ENCODE measurements at regions not wholly inside any gene's neighbourhood (a gene's known extent, or its start where the extent isn't known, plus 50 kb on each side); places are given as distances from the start of the nearest gene placed in this dataset.

DNA sequence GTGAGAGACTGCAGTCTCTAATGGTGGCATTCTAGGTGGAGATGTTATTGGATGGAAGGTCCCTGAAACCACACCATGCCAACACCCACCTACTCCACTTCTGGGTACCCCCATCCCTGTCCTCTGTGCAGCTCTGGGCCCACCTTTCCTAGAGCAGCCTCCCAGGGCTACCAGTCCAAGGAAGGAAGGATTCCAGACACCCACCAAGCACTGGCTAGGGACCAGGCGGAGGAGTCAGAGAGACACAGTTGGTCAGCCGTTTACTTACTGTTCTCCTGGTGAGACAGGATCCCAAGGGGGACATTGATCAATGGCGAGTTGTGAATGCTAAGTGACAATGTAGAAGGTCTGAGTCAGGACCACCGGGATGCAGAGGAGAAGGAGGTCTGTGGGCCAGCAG lies 151.6 kb downstream of the TTC32 start (continued):
- TF ChIP-seq, protein P1, sequence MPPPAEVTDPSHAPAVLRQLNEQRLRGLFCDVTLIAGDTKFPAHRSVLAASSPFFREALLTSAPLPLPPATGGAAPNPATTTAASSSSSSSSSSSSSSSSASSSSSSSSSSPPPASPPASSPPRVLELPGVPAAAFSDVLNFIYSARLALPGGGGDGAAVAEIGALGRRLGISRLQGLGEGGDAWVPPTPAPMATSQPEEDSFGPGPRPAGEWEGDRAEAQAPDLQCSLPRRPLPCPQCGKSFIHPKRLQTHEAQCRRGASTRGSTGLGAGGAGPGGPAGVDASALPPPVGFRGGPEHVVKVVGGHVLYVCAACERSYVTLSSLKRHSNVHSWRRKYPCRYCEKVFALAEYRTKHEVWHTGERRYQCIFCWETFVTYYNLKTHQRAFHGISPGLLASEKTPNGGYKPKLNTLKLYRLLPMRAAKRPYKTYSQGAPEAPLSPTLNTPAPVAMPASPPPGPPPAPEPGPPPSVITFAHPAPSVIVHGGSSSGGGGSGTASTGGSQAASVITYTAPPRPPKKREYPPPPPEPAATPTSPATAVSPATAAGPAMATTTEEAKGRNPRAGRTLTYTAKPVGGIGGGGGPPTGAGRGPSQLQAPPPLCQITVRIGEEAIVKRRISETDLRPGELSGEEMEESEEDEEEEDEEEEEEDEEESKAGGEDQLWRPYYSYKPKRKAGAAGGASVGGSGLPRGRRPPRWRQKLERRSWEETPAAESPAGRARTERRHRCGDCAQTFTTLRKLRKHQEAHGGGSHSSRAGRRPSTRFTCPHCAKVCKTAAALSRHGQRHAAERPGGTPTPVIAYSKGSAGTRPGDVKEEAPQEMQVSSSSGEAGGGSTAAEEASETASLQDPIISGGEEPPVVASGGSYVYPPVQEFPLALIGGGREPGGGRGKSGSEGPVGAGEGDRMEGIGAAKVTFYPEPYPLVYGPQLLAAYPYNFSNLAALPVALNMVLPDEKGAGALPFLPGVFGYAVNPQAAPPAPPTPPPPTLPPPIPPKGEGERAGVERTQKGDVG (CRISPR knock-in tag; IDR thresholded peaks at IDR 0.05): no peak
- TF ChIP-seq, protein P2, sequence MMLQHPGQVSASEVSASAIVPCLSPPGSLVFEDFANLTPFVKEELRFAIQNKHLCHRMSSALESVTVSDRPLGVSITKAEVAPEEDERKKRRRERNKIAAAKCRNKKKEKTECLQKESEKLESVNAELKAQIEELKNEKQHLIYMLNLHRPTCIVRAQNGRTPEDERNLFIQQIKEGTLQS (IDR thresholded peaks at IDR 0.05; ENCODE audit: borderline replicate concordance, extremely low read depth, low read depth, low read length): no peak
- TF ChIP-seq CHD2 (IDR thresholded peaks at IDR 0.05; ENCODE audit: borderline replicate concordance, low read depth, low read length): no peak
- TF ChIP-seq PML (IDR thresholded peaks at IDR 0.05; ENCODE audit: low read length): no peak
- TF ChIP-seq RELA (IDR thresholded peaks at IDR 0.05; ENCODE audit: borderline replicate concordance, partially characterized antibody): no peak
- no peak for TF ChIP-seq RUNX3 (IDR thresholded peaks at IDR 0.05; ENCODE audit: low read length)

DNA sequence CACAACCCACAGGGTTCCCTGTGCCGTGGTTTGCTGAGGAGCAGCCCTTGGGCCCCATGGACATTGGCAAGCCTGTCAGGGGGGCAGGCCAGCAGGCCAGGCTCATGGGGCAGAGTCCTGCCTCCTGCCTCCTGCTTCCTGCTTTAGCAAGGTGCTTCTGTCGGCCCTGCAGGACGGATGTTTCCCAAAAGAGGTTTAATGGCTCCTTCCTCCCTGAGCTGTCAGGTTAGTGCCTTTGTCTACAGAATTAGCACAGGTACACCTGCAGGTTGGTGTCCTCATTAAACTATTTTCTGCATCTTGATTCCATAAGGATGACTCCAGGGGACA lies 152.3 kb downstream of the TTC32 start:
- Histone ChIP-seq H3K27ac (ENCODE audit: control insufficient read depth, insufficient read depth) (no peak overlapping the region), H3K4me3 (no peak overlapping the region), H3K4me1 (ENCODE audit: control insufficient read depth, insufficient read depth, low read length) (no peaks in the 10 kb centered on the region), H3K36me3 (ENCODE audit: control insufficient read depth in 2 of 2, insufficient read depth in 2 of 2, low read length in 1 of 2) (no peaks in the 10 kb centered on the region), H3K4me2 (ENCODE audit: control insufficient read depth, insufficient read depth) (no peak overlapping the region), H3K79me2 (ENCODE audit: control insufficient read depth, insufficient read depth, low read length) (no peaks in the 10 kb centered on the region), H3K27me3 (replicated peaks in 1 of 2; ENCODE audit: control insufficient read depth in 2 of 2, insufficient read depth in 2 of 2, low read length in 1 of 2) (no peaks in the 10 kb centered on the region; a peak in 3 of 4 replicates), H3K9me3 (replicated peaks; ENCODE audit: control insufficient read depth, insufficient read depth, low read length) (no peaks in the 10 kb centered on the region), H3K9ac (ENCODE audit: control insufficient read depth, insufficient read depth, low read length) (no peak overlapping the region), H4K20me1 (ENCODE audit: control insufficient read depth, insufficient read depth) (no peaks in the 10 kb centered on the region), H2AFZ (ENCODE audit: control insufficient read depth, low read depth, low read length) (no peak overlapping the region)
- POLR2A ChIA-PET: no interaction called here
- CTCF ChIA-PET: no interaction called here
- TF ChIP-seq MTA3 (IDR thresholded peaks at IDR 0.05; ENCODE audit: borderline replicate concordance, low read length) (no peak), NFXL1 (IDR thresholded peaks at IDR 0.05; ENCODE audit: borderline replicate concordance) (no peak)
- TF ChIP-seq, protein P3, sequence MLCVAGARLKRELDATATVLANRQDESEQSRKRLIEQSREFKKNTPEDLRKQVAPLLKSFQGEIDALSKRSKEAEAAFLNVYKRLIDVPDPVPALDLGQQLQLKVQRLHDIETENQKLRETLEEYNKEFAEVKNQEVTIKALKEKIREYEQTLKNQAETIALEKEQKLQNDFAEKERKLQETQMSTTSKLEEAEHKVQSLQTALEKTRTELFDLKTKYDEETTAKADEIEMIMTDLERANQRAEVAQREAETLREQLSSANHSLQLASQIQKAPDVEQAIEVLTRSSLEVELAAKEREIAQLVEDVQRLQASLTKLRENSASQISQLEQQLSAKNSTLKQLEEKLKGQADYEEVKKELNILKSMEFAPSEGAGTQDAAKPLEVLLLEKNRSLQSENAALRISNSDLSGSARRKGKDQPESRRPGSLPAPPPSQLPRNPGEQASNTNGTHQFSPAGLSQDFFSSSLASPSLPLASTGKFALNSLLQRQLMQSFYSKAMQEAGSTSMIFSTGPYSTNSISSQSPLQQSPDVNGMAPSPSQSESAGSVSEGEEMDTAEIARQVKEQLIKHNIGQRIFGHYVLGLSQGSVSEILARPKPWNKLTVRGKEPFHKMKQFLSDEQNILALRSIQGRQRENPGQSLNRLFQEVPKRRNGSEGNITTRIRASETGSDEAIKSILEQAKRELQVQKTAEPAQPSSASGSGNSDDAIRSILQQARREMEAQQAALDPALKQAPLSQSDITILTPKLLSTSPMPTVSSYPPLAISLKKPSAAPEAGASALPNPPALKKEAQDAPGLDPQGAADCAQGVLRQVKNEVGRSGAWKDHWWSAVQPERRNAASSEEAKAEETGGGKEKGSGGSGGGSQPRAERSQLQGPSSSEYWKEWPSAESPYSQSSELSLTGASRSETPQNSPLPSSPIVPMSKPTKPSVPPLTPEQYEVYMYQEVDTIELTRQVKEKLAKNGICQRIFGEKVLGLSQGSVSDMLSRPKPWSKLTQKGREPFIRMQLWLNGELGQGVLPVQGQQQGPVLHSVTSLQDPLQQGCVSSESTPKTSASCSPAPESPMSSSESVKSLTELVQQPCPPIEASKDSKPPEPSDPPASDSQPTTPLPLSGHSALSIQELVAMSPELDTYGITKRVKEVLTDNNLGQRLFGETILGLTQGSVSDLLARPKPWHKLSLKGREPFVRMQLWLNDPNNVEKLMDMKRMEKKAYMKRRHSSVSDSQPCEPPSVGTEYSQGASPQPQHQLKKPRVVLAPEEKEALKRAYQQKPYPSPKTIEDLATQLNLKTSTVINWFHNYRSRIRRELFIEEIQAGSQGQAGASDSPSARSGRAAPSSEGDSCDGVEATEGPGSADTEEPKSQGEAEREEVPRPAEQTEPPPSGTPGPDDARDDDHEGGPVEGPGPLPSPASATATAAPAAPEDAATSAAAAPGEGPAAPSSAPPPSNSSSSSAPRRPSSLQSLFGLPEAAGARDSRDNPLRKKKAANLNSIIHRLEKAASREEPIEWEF (IDR thresholded peaks at IDR 0.05; ENCODE audit: insufficient replicate concordance, low read depth, low read length): no peak
- FAIRE-seq (no peak), DNase-seq (ENCODE audit: low read depth, low spot score) (no peak), ATAC-seq (no peak)
- RAD21 ChIA-PET (ENCODE audit: unreplicated experiment): no interaction called here
- in situ Hi-C loops (cut with MboI): no loop called here
- WGBS (ENCODE audit: insufficient coverage, insufficient replicate concordance, low lambda C conversion rate, missing lambda C conversion rate): 0% methylated on average over 3 of the region's 3 CpGs
- BruUV-seq (replicated peaks): no TSS peak
- SMC1A ChIA-PET (ENCODE audit: uncharacterized antibody, unreplicated experiment): no interaction called here
- intact Hi-C loops (cut with micrococcal nuclease; ENCODE audit: unreplicated experiment): no loop called here

All from GM12878 (cell line).